ENCODE measurements at regions not wholly inside any gene's neighbourhood (a gene's known extent, or its start where the extent isn't known, plus 50 kb on each side); places are given as distances from the start of the nearest gene placed in this dataset.
"Not testable (repeated sequence)": the region's sequence is repeated elsewhere in the genome, so short reads cannot be mapped to it uniquely, and the experiment has no call there.

DNA sequence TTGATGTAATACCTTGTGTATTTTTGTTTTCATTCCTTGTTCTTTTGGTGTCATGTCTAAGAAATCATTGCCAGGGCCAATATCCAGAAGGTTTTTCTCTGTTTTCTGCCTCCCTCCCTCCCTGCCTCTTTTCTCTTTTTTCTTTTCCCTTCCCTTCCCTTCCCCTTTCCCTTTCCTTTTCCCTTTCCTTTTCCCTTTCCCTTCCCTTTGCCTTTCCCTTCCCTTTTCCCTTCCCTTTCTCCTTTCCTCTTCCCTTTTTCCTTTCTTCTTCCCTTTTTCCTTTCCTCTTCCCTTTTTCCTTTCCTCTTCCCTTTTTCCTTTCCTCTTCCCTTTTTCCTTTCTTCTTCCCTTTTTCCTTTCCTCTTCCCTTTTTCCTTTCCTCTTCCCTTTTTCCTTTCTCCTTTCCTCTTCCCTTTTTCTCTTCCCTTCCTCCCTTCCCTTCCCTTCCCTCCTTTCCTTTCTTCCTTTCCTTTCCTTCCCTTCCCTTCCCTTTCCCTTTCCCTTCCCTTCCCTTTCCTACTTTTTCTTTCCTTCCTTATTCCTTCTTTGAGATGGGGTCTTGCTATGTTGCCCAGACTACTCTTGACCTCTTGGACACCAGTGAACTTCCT is 646.1 kb downstream of the RAPGEF2 start:
- no peak for DNase-seq

DNA sequence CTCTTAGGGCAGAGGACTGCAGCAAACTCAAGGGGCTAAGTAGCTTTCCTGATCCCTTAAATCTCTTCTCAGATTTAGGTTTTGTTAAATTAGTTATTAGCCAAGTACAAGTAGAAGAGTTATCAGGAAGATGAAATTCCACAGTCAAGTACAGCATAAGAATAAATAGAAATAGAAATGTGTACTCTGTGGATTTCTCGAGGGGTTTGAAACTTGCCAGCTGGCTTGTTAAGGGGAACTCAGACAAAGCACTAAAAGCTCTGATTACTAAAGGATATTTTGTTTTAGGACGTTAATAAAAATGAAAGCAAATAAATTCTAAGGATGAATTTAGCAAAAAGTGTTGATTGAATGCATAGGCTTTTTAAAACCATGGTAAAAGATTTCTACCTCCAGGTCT is 654.6 kb downstream of the RAPGEF2 start:
- DNase-seq = no peak

DNA sequence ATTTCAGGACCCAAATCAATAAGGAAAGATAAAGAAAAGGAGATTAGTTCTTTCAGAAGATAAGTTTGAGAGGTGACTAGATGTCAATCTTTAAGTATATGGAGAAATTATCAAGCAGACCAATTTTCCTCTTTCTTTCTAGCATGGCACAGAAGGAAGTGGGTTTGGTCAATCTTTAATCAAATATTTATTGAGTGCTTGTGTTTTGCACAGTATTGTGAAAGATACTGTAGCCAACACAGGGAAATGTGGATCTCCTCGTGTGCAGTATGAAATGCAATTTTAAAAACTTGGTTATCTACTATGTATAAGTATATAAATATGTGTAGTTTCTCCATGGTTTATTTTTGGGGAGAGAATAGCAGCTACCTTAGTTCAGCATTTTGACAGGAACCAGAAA is 655.2 kb downstream of the RAPGEF2 start:
- no peak for DNase-seq

DNA sequence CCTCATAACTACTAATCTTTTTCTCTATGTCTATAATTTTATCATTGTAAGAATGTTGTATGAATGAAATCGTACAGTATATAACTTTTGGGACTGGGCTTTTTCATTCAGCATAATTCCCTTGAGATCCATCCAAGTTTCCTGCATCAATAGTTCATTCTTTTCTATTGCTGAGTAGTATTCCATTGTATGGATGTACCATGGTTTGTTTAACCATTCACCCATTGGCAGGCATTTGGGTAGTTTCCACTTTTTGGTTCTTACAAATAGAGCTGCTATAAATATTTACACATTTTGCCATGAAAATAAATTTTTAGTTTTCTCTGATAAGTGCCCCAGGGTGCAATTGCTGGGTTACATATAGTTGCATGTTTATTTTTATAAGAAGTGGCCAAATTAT is 659.8 kb downstream of the RAPGEF2 start:
- DNase-seq = no peak

DNA sequence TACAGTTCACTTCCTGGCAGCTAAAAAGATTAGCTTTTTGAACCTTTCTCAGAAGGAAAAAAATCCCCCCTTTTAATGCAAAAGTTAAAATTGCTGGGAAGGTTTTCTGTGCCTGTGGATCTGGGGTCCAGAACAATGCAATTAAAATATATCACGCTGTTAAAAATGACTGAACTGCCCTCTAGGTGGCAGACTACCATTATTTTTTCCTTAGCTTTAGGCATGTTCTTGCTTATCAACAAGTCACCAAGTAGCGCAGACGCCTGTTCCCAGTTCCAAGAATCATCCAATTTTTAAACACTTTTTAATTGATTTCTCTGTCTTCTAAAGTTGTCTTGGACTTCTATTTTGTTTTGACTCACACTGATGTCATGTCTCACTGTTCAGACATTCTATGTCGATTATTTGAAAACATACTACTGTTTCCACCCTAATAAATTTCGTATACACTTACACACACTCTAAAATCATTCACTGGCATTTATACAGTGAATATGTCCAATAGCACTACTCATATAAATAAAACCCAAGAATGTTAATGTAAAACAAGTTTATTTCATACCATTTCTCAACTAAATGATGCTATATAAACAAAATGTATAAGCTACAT is 661.6 kb downstream of the RAPGEF2 start:
- DNase-seq = peak; percentile 2

DNA sequence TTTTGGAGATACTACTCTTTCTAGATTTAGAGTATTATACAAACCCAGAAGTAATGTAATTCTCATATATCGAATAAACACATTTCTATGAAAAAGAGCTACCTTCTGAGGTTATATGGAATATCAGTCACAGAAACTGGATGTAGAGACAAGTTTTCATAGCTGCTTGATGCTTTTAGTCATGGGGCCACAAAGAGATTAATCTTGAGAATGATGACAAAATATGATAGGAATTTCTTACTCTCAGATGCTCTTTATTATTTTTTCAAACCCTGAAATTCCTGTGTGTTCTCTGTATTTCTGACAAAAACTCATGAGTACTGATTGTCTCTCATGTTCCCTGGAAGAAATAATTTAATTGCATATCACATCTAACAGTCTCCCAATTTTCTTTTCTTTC is 662.5 kb downstream of the RAPGEF2 start:
- no peak for DNase-seq

DNA sequence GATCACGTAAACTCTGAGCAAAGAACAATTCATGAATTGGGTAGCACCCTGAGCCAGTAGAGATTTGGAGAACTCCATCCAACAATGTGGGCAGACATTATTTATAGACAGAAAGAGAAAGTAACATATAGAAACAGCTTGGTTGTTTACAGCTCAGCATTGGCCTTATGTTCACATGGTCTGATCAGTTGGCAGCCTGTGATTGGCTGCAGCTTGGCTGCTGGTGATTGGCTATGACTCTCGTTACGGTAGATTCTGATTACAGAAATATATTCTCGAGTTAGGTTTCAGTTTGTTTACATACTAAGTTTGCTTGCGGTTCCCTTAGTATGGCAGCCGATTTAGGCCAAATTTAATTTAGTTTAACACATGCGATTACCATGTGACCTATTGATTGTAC is 663.4 kb downstream of the RAPGEF2 start:
- no peak for DNase-seq

DNA sequence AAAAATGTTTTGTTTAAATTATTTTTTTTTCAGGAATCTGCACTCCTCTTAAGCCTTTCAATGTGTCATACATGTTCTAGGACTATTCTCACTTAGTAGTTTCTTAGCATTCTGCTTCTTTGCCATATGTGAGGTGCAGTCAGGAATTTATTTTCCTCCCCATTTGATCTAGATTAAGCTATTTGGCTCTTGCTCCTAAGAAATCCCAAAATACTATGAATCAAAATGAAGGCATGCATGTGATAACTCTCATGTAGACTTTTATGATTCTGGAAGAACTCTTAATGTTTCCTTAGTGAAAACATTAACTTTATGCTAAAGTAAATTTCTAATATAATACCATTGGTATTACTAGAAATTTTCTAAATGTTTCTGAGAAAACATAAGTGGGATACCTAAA is 664.5 kb downstream of the RAPGEF2 start:
- no peak for DNase-seq

DNA sequence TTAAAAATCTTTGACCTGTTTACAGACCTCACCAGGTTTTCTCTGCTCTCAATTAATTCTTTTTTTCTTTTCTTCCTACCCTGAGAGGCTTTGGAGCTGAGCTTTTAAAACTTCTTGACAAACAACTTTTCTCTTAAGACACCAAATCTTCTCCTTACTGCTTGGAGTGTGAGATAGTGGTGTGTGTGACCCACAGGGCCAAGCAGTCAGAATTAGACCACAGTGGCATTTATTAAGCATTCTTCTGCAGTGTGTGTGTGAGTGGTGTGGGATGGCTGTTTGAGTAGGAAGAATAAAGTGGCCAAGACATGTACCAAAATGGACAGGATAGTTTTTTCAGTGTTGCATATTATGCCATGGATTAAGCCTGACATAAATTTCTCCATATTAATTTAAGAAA is 665.1 kb downstream of the RAPGEF2 start:
- no peak for DNase-seq

DNA sequence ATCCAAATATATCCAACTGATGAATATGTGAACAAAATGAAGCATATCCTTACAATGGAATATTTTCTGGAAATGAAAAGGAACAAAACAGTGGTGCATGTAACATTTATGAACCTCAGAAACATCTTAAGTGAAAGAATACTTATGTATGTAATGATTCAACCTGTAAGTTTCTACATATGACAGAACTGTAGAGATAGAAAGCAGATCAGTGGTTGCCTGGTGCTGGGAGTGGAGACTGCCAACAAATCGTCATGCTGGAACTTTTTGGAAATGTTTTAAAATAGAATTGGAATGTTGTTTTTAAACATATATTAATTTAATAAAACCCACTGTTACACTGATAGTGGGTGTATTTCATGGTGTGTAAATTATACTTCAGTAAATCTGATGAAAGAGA is 667.5 kb downstream of the RAPGEF2 start:
- no peak for DNase-seq

DNA sequence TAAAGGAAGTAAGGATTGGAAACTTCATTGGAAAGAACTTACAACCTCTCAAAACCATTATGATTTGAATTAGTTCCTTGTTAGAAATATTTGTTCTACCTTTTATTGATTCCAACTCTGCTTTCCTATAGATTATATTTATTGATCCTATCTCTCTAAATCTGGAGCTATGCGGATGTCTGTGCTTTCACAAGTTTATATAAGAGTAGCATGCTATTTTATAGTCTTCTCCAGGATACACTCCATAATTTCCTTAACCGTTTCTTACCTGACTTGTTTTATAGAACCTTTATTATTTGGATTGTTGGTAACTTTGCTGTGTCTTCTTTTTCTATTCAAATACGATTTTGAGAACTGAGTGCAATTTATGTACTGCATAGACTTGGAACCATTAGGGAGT is 668.1 kb downstream of the RAPGEF2 start:
- no peak for DNase-seq

DNA sequence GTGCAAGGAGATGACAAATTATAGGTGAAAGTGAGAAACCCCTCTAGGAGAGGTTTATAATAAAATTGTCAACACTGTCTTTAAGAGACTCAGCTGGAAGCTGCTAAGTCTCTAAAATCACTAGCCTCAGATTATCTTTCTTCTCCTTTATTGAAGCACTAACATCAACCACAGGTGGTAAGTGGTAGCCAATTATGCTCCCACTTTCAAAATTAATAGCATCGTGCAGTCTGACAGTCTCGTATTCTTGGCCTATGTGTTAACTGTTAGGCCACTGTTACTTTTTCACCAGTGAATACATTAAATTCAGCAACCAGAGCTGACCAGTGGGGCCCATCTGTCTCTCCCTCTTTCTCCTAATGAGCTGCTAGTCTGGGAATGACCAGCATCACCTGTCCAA is 674.1 kb downstream of the RAPGEF2 start:
- DNase-seq = peak; percentile 2

DNA sequence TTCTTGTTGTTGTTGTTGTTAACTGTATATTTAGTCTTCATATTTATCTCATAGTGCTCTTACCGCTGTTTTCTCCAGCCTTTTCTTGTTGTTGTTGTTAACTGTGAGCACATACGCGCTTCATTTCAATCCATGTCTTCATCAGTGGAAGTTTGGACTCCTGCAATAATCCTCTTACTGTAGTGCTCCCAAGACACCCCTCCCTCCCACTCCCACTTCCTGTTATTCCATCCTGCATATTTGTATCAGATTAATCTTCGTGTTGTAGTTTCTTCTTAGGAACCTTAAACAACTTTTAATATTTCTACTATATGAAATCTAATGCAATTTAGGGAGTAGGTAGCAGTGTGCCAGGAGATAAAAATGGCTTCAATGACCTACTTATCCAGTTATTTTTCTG is 674.8 kb downstream of the RAPGEF2 start:
- DNase-seq = no peak

DNA sequence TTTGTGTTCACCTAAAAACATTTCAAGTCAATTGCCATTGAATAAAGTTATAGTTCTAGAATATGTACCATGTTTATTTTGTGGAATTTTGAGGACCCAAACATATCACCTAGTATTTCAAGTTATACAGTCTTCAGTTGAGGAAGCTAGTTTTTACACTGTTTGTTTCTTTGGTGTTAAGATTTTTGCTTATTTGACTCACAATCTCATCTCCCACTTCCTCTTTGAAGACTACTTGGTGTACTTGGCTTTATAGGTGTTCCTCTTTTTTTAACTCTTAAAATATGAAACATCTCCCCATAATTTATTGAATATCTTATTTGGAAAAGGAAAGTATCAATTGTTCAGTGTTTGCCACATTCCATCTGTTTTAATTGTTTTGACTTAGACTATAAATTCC is 675.4 kb downstream of the RAPGEF2 start:
- no peak for DNase-seq

DNA sequence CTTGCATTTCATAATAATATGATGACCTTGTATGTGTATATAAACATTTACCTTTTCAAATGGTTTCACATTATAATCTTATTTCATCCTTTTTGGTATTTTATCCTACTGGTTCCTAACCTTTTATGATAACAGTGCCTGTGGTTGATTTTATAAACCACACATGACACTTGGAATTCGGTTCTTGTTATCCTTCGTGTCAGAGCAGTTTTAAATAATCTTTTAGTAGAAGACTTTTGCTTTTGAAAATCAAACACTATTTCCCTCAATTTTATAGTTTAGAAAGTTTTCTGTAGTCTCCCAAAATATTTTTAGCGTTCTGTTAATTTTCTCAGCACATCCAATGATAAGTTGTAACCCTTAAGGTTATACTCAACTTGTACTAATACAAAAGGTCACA is 676.8 kb downstream of the RAPGEF2 start:
- no peak for DNase-seq

DNA sequence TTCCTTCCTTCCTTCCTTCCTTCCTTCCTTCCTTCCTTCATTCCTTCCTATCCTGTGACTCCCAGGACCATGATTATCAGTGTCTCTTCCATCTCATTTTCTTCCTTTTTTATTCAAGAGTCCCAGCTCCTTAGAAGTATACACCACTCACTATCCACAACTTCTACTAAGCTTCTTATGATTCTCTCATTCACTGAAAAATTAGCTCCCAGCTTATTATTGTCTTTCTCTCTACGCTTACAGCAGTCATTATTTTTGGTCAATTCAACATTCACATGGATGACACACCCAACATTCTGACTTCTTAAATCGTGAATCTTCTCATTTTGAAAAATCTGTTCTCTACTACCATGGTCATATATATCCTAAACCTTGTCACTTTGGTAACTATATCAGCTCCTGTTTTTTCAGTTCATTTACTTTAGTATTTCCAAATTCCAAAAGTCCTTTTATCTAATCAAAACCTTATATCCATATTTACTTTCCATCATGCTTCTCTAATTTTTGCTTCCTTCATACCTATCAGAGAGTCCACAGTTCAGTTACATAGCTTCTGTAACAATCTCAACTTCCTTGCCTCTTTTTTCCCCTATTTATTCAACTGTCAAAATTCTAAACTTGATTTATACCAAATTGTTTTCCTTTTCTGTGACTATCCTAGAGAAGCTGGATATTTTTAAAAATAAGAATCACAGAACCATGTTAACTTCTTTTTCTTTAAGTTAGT is 677.5 kb downstream of the RAPGEF2 start:
- no peak for DNase-seq

DNA sequence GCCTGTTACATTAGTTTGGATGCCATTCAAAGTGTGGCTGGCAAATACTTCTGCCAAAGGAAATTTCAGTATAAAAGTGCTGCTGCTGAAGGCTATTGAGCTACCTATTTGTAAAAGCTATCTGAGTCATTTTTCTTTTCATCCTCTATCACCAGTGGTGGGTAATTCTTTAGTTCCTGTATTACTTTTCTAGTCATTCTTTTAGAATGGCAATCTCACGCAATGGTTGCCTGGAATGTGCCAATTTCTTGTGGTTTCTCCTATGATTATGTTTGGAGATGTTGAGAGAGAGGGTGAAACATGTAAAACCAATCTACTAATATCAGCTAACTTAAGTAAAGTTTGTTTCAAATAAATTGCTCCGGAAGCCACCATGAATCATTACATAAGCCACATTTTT is 685.0 kb downstream of the RAPGEF2 start:
- DNase-seq = no peak

DNA sequence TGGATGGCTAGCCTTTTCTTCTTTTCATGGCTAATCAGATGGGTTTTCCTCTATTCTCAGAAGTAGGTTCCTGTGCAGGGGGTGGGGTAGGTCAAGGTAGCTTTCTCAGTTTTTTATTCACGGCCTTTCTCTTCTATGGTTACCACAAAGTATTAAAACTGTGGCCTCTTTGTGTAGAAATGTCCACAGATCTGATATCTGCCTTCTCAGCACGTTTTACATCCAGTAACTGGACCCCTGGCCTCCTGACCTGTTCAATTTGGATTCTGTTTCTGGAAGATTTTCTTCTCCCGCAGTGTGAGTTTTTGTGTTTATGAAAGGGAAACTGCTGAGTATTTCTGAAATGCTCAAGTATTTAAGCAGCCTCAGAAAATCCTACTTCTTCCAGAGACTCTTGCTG is 688.5 kb downstream of the RAPGEF2 start:
- DNase-seq = no peak

DNA sequence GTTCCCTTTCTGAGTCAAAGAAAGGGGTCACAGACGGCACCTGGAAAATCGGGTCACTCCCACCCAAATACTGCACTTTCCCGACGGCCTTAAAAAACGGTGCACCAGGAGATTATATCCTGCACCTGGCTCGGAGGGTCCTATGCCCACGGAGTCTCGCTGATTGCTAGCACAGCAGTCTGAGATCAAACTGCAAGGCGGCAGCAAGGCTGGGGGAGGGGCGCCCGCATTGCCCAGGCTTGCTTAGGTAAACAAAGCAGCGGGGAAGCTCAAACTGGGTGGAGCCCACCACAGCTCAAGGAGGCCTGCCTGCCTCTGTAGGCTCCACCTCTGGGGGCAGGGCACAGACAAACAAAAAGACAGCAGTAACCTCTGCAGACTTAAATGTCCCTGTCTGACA is 701.7 kb downstream of the RAPGEF2 start:
- DNase-seq = not testable (repeated sequence)

DNA sequence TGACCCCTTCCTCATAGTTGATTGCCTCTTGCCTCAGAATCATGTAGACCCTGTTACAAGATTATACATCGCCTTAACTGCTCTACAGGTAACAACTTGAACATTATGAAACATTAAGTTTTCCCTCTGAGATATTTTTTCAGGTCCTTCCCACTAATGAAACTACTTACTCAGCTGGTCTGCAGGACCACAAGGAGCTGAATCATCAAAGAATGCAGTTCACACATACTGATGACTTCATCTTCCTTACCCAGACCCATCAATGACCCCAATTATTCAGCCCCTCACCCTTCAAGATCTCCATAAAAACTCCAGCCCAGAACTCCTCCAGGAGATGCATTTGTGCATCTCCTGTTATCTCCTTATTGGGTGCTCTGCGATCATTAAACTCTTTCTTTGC is 720.9 kb downstream of the RAPGEF2 start:
- no peak for DNase-seq

DNA sequence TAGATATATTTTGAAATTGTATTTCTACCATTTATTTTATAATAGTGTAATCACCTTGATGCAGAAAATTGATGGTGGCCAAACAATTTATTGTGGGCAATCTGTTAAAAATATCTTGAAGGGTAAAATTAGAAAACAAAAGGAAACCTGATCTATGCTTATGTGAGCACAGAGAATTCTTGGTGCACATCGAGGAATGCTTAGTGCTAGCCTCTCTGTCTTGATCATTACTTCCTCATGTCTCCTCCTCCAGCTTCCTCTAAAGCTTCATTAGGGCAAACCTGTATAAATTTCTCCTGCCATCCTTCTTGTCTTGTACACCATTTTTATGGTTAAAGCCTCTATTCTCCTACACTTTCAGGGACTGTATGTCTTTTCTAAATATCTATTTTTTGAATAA is 725.8 kb downstream of the RAPGEF2 start:
- no peak for DNase-seq

DNA sequence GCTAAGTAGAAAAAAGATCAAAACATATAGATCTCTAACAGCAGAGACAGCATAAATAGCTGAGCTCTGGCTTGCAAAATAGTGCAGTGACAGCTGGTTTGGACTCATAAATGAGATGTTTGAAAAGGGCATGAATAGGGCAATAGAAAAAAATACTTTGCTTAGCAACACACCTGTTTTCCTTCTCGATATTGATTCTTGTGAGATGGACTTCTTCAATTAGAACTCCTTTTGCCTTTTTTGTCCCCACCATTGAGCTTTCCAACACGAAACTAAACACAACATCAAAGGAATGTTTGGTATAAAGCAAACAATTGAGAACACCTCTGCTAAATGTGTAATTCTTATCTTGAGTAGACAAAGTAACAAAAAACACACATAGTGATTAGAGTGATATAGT is 726.3 kb downstream of the RAPGEF2 start:
- DNase-seq = no peak

DNA sequence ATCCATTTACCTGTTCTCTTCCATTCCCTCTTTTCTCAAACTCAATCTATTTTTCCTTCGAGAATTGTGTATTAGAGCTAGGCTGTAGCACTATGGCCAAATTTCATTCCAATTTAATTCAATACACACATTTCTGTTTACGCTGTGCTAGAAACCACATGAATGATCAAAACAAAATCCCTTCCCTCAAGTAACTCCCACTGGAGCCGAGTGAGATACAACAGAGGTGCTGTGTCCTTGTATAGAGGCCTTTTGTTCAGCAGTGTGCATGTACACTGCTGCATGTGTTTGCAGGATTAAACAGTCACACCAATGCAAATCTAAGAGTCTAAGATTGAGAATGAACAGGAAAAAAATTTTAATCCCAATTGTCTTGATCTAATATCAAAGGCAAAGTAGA is 734.2 kb downstream of the RAPGEF2 start:
- DNase-seq = no peak

DNA sequence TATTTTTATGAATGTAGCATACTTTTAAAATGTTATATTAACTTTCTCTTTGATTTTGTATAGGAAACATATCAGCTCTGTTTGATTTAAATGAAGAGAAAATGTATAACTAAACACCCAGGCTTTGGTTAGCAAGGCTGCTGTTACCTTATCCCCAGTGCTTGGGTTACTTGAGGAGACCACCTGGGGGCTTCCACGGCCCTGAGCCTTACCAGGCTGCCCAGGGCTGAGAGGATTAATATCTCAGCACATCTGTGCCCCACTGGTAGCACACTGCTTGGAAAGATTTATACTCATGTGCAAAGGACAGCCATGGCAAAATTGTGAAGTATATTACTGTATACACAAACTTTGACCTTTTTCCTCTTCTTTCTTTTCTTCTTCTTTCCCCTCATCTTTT is 752.9 kb downstream of the RAPGEF2 start:
- no peak for DNase-seq

DNA sequence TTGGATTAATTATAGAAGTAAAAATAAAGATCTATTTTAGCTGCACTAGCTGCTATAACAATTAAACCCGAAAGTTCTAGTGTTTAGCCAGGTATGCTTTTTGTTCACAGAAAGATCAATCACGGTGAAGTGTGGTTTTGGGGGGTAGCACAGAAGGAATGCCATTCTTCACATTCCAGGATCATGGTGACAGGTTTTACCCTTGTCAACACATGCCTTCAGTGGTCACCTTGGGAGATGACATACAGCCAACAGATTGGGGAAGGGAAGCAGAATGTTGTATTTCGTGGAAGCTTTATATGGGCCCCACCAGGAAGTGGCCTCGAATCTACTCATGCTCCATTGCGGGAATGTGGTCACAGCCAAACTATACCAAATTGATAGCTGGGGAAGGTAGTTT is 753.6 kb downstream of the RAPGEF2 start:
- no peak for DNase-seq
